Activated T-cell treated with anti-CD3 and anti-CD28 coated beads, Interleukin-2, amount 50 U/mL, for 4 hours (primary cell): ENCODE measurements at regions not wholly inside any gene's neighbourhood (a gene's known extent, or its start where the extent isn't known, plus 50 kb on each side); places are given as distances from the start of the nearest gene placed in this dataset.
"Not testable (repeated sequence)": the region's sequence is repeated elsewhere in the genome, so short reads cannot be mapped to it uniquely, and the experiment has no call there.

Experiments
- ATAC-seq, 2 donors: fragments of 200-7000 bp; cut with Tn5 transposase; one replicate each; pipeline ENCODE4 v1.10.0; 2021
- DNase-seq: peaks from one replicate; pipeline ENCODE4 v3.0.0-alpha.2; 2020
- H3K27me3 Mint-ChIP-seq: one replicate; pipeline ENCODE4 v1.8.0; 2021; ENCODE audit warnings: low read depth, mixed read lengths
- H3K36me3 Mint-ChIP-seq: one replicate; pipeline ENCODE4 v1.8.0; 2022; ENCODE audit warnings: mixed read lengths; ENCODE audit not compliant: insufficient read depth
- H3K4me1 Mint-ChIP-seq: one replicate; pipeline ENCODE4 v1.8.0; 2021; ENCODE audit warnings: low read depth, mixed read lengths
- H3K4me3 Mint-ChIP-seq: one replicate; pipeline ENCODE4 v1.8.0; 2021; ENCODE audit warnings: mild to moderate bottlenecking, moderate library complexity, mixed read lengths
- H3K9me3 Mint-ChIP-seq: one replicate; pipeline ENCODE4 v1.8.0; 2021; ENCODE audit warnings: mixed read lengths

DNA sequence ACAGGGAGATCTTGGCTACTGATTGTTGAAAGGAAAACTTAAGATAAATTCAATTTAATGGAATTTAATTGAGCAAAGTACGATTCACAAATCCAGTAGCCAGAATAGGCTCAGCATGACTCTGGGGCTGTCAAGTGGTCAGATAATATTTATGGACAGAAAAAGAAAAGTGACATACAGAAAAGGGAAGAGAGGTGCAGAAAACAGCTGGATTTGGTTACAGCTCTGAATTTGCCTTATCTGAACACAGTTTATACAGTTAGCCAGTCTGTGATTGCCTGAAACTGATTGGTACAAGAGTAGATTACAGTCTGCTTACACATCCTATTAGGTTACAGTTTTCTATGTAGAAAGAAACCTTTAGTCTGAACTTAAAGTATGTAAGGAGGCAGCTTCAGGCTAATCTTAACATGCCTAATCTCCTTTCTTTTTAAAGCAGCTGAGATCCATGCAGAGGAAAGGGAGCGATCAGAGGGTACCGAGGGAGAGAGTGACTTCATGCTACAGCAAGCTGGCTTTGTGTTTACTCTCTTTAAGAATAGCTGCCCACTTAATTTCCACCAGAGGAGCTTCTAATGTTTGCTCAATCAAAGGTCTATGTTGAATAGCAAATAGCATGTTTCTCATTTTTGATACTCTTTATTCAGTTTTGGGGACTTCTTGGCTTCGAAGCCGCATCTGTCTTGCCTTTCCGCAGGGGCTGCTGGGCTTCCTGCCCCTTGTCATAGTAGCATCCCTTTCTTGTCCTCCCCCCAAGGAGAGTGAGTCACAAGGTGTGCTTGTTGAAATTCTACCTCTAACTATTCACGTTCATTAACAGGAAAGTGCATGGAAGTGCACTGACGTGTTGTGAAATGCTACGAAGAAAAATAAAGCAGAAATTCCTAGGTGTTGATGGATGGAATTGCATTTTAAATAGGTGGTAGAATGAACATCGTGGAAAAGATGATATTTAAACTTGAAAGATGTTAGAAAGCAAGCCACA lies 761.2 kb downstream of the TAF11L14 start:
- DNase-seq = no peak
- no peak for ATAC-seq
- Mint-ChIP-seq H3K36me3 (no peaks in the 10 kb centered on the region), H3K4me3 (no peak overlapping the region), H3K9me3 (no peaks in the 10 kb centered on the region), H3K27me3 (no peaks in the 10 kb centered on the region), H3K4me1 (no peaks in the 10 kb centered on the region)

DNA sequence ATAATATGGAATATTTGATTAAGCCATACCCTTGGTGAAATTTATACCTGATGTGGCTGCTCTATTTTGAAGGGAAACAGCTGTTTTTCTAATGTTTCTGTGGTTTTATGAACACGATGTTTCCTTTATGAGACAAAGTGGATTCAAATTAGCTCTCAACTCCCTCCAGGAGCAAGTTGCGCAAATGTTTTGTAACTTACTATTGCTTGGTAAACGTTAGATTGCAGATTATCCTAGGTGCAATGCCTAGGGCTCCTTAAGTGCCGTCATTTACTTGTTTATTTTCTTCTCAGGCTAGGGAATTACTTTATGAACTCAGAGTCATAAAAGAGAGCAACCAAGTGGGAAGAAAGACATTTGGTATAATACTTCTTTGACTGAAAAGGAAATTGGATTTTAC lies 763.1 kb downstream of the TAF11L14 start:
- DNase-seq (no peak), ATAC-seq (no peak)
- H3K36me3 Mint-ChIP-seq = no peaks in the 10 kb centered on the region
- H3K4me3 Mint-ChIP-seq = no peak overlapping the region
- H3K27me3 Mint-ChIP-seq = no peaks in the 10 kb centered on the region
- H3K4me1 Mint-ChIP-seq = no peaks in the 10 kb centered on the region
- H3K9me3 Mint-ChIP-seq = no peaks in the 10 kb centered on the region

- no peak for DNase-seq
- Mint-ChIP-seq H3K27me3 (no peaks in the 10 kb centered on the region), H3K36me3 (no peaks in the 10 kb centered on the region), H3K4me1 (no peaks in the 10 kb centered on the region), H3K4me3 (no peak overlapping the region), H3K9me3 (no peaks in the 10 kb centered on the region)
- no peak for ATAC-seq
Observed at GRCh38 chr5:18397891-18398290, 763.6 kb downstream of the TAF11L14 start.

DNA sequence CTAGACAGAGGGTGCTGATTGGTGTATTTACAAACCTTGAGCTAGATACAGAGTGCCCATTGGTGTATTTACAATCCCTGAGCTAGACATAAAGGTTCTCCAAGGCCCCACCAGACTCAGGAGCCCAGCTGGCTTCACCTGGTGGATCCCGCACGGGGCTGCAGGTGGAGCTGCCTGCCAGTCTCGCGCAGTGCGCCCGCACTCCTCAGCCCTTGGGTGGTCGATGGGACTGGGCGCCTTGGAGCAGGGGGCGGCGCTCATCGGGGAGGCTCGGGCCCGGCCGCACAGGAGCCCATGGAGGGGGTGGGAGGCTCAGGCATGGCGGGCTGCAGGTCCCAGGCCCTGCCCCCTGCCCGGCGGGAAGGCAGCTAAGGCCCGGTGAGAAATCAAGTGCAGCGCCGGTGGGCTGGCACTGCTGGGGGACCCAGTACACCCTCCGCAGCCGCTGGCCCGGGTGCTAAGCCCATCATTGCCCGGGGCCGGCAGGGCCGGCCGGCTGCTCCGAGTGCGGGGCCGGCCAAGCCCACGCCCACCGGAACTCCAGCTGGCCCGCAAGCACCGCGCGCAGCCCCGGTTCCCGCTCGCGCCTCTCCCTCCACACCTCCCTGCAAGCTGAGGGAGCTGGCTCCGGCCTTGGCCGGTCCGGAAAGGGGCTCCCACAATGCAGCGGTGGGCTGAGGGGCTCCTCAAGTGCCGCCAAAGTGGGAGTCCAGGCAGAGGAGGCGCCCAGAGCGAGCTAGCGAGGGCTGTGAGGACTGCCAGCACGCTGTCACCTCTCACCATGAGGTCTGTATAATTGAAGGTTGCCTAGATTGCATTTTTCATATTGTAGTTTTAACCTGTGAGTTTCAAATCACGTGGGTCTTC lies 765.4 kb downstream of the TAF11L14 start:
- not testable (repeated sequence) for H3K4me3 Mint-ChIP-seq, H3K36me3 Mint-ChIP-seq, H3K4me1 Mint-ChIP-seq, H3K9me3 Mint-ChIP-seq, DNase-seq, ATAC-seq, H3K27me3 Mint-ChIP-seq

- Mint-ChIP-seq H3K36me3 (no peaks in the 10 kb centered on the region), H3K27me3 (no peaks in the 10 kb centered on the region), H3K9me3 (peaks cover 3% of the 10 kb centered on the region), H3K4me3 (no peak overlapping the region), H3K4me1 (no peaks in the 10 kb centered on the region)
- ATAC-seq (no peak), DNase-seq (no peak)
Observed at GRCh38 chr5:18403141-18403540, 768.9 kb downstream of the TAF11L14 start.

- no peaks in the 10 kb centered on the region for H3K27me3 Mint-ChIP-seq
- no peak for DNase-seq
- peaks cover 3% of the 10 kb centered on the region for H3K9me3 Mint-ChIP-seq
- H3K36me3 Mint-ChIP-seq = no peaks in the 10 kb centered on the region
- no peaks in the 10 kb centered on the region for H3K4me1 Mint-ChIP-seq
- H3K4me3 Mint-ChIP-seq = no peak overlapping the region
- ATAC-seq = no peak
Observed at GRCh38 chr5:18403941-18404438, 769.7 kb downstream of the TAF11L14 start.

- ATAC-seq (no peak), DNase-seq (no peak)
- no peaks in the 10 kb centered on the region for H3K4me1 Mint-ChIP-seq
- no peaks in the 10 kb centered on the region for H3K27me3 Mint-ChIP-seq
- no peak overlapping the region for H3K4me3 Mint-ChIP-seq
- H3K36me3 Mint-ChIP-seq = no peaks in the 10 kb centered on the region
- no peaks in the 10 kb centered on the region for H3K9me3 Mint-ChIP-seq
Observed at GRCh38 chr5:18420711-18421110, 786.5 kb downstream of the TAF11L14 start.

DNA sequence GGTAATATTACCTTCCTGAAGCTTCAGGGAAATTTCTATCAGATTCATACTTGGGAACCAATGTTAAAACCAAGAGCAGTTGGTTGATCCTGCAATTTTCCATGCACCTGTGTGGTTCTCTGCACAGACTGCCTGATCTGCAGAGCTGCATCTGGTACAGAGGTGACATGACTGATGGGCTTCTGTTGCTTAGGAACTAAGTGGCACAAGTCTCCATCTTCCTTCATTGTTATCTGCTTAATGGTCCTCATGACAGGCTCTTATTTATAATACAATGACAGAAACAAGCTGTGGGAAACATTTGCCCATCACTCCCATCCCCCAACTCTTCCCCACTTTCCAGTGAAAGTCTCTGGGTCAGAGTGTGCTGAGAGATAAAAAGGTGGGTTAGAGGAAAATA lies 799.1 kb downstream of the TAF11L14 start:
- no peak for ATAC-seq
- Mint-ChIP-seq H3K4me1 (no peaks in the 10 kb centered on the region), H3K27me3 (no peaks in the 10 kb centered on the region), H3K4me3 (no peak overlapping the region), H3K9me3 (no peaks in the 10 kb centered on the region), H3K36me3 (no peaks in the 10 kb centered on the region)
- no peak for DNase-seq

GRCh38 chr5:18438126-18438525 lies 803.9 kb downstream of the TAF11L14 start:
- Mint-ChIP-seq H3K27me3 (no peaks in the 10 kb centered on the region), H3K36me3 (no peaks in the 10 kb centered on the region), H3K9me3 (no peaks in the 10 kb centered on the region), H3K4me3 (no peak overlapping the region), H3K4me1 (no peaks in the 10 kb centered on the region)
- ATAC-seq (no peak), DNase-seq (no peak)

DNA sequence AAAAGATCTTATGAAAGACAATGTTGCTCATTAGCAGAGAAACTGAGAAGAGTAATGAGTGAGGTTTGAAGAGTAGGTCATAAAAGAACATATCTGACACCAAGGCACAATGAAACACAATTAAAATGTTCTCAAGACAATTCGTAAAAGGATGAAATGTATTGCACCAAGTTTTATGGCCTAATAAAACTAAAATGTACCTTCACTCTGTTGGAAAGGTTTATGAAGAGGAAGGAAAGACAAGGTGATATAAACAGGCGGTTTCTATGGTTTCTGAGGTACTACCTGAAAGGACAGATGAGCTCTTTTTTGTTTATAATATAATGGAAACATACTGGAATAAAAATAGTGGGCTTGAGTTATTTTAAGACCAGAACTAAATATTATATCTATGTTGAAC lies 821.3 kb downstream of the TAF11L14 start:
- no peak overlapping the region for H3K4me3 Mint-ChIP-seq
- H3K36me3 Mint-ChIP-seq = no peaks in the 10 kb centered on the region
- DNase-seq (no peak), ATAC-seq (no peak)
- no peaks in the 10 kb centered on the region for H3K4me1 Mint-ChIP-seq
- no peaks in the 10 kb centered on the region for H3K27me3 Mint-ChIP-seq
- peaks cover 5% of the 10 kb centered on the region for H3K9me3 Mint-ChIP-seq

GRCh38 chr5:18457255-18457654 lies 823.0 kb downstream of the TAF11L14 start:
- H3K4me3 Mint-ChIP-seq = no peak overlapping the region
- no peaks in the 10 kb centered on the region for H3K4me1 Mint-ChIP-seq
- no peak for ATAC-seq
- H3K36me3 Mint-ChIP-seq = no peaks in the 10 kb centered on the region
- no peaks in the 10 kb centered on the region for H3K27me3 Mint-ChIP-seq
- peaks cover 5% of the 10 kb centered on the region for H3K9me3 Mint-ChIP-seq
- no peak for DNase-seq

DNA sequence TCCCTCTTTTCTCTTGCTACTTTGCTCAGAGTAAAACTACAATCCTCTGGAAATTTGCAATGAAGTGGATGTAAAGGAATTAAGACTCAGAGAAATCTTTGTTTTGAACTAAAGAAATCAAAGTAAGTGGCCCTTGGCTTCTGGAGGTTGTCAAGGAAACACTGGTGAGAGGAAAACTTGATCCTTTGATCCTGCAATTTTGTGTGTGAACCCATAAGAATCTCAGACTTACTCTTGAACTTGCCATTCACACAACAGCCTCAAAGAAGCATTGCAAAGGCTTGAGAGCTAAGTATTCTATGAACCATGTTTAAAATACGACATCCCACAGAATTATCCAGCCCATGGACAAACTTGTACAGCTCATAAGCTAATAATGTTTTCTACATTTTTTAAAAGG lies 827.5 kb downstream of the TAF11L14 start:
- H3K4me1 Mint-ChIP-seq = no peaks in the 10 kb centered on the region
- no peak overlapping the region for H3K4me3 Mint-ChIP-seq
- DNase-seq (no peak), ATAC-seq (no peak)
- no peaks in the 10 kb centered on the region for H3K27me3 Mint-ChIP-seq
- H3K9me3 Mint-ChIP-seq = no peaks in the 10 kb centered on the region
- no peaks in the 10 kb centered on the region for H3K36me3 Mint-ChIP-seq

- no peaks in the 10 kb centered on the region for H3K36me3 Mint-ChIP-seq
- DNase-seq = no peak
- ATAC-seq = no peak
- H3K9me3 Mint-ChIP-seq = peaks cover 4% of the 10 kb centered on the region
- H3K4me3 Mint-ChIP-seq = no peak overlapping the region
- H3K27me3 Mint-ChIP-seq = no peaks in the 10 kb centered on the region
- no peaks in the 10 kb centered on the region for H3K4me1 Mint-ChIP-seq
Observed at GRCh38 chr5:18465833-18466681, 831.8 kb downstream of the TAF11L14 start.

- H3K4me3 Mint-ChIP-seq = no peak overlapping the region
- no peaks in the 10 kb centered on the region for H3K4me1 Mint-ChIP-seq
- no peak for ATAC-seq
- H3K9me3 Mint-ChIP-seq = peaks cover 4% of the 10 kb centered on the region
- no peak for DNase-seq
- H3K27me3 Mint-ChIP-seq = no peaks in the 10 kb centered on the region
- H3K36me3 Mint-ChIP-seq = no peaks in the 10 kb centered on the region
Observed at GRCh38 chr5:18466731-18467130, 832.5 kb downstream of the TAF11L14 start.
